Breast epithelium (tissue), 4 donors: ENCODE measurements at regions not wholly inside any gene's neighbourhood (a gene's known extent, or its start where the extent isn't known, plus 50 kb on each side); places are given as distances from the start of the nearest gene placed in this dataset.
"Not testable (repeated sequence)": the region's sequence is repeated elsewhere in the genome, so short reads cannot be mapped to it uniquely, and the experiment has no call there.

Source experiments
- DNase-seq, 2 donors: peaks; one replicate each; pipeline ENCODE4 v3.0.0-alpha.2; 2019; ENCODE audit warnings: low spot score in 2 of 2
- H3K27ac ChIP-seq, 2 donors: fragments of 200-600 bp; sonication (generic) in 1 of 2; one replicate each; pipeline ENCODE4 v1.5.1; 2016 to 2019; ENCODE audit warnings: mild to moderate bottlenecking in 1 of 2
- H3K27me3 ChIP-seq, 2 donors: fragments of 200-600 bp; sonication (generic) in 1 of 2; one replicate each; pipeline versions ENCODE4 v1.5.1 to v1.6.0; 2017 to 2019; ENCODE audit warnings: control low read depth in 1 of 2, mild to moderate bottlenecking in 1 of 2
- H3K36me3 ChIP-seq: fragments of 200-600 bp; one replicate; pipeline ENCODE4 v1.5.1; 2019
- H3K4me1 ChIP-seq, 2 donors: fragments of 200-600 bp; sonication (generic); one replicate each; pipeline ENCODE4 v1.5.1; 2016 to 2019; ENCODE audit warnings: control low read depth in 1 of 2
- H3K4me3 ChIP-seq, 3 donors: fragments of 200-600 bp; sonication (generic); 1 replicate in 2 of 3; 2 replicates in 1 of 3; pipeline ENCODE4 v1.5.1; 2016 to 2019; ENCODE audit warnings: mild to moderate bottlenecking in 3 of 3, moderate library complexity in 2 of 3
- H3K9me3 ChIP-seq, 2 donors: fragments of 200-600 bp; sonication (generic) in 1 of 2; one replicate each; pipeline ENCODE4 v1.5.1; 2016 to 2019; ENCODE audit warnings: control low read depth in 1 of 2
- CTCF ChIP-seq, 3 donors: fragments of 450-650 bp; IDR thresholded peaks; one replicate each; pipeline ENCODE4 v1.5.1; 2016 to 2017; ENCODE audit warnings: antibody characterized with exemption in 3 of 3, mild to moderate bottlenecking in 3 of 3, moderate library complexity in 3 of 3
- POLR2A ChIP-seq: fragments of 450-650 bp; IDR thresholded peaks from one replicate; pipeline ENCODE4 v1.6.1; 2016; ENCODE audit warnings: antibody characterized with exemption, mild to moderate bottlenecking, moderate library complexity
- POLR2AphosphoS5 ChIP-seq, 3 donors: sonication (generic); formaldehyde crosslinking; IDR thresholded peaks; one replicate each; pipeline ENCODE4 v1.6.1; 2017; ENCODE audit warnings: antibody characterized with exemption in 3 of 3
- intact Hi-C: fragments of 100-400 bp; cut with DNase I; formaldehyde crosslinking; loops from one replicate; pipeline ENCODE4 v1.15.1; 2023; ENCODE audit warnings: low total_unique reads

GRCh38 chr22:19605508-19606331 lies 81.5 kb upstream of the CLDN5 start:
- DNase-seq: no peak
- TF ChIP-seq POLR2AphosphoS5 (IDR thresholded peaks at IDR 0.05) (peak in 1 of 3 donors; percentile 26), CTCF (IDR thresholded peaks at IDR 0.05) (no peak)
- no peak overlapping the region for H3K4me3 ChIP-seq
- no peaks in the 10 kb centered on the region for H3K4me1 ChIP-seq
- H3K36me3 ChIP-seq: no peaks in the 10 kb centered on the region
- intact Hi-C loops: no loop called here
- H3K9me3 ChIP-seq: no peaks in the 10 kb centered on the region
- H3K27ac ChIP-seq: peak overlapping the region; percentile 25 to 66
- H3K27me3 ChIP-seq: peaks cover 0 to 5% of the 10 kb centered on the region in 2 donors

- Histone ChIP-seq H3K4me3 (peak overlapping the region in 1 of 3 donors; percentile 43), H3K4me1 (no peaks in the 10 kb centered on the region), H3K27me3 (peaks cover 0 to 5% of the 10 kb centered on the region in 2 donors), H3K9me3 (no peaks in the 10 kb centered on the region), H3K27ac (peak overlapping the region; percentile 50 to 86), H3K36me3 (no peaks in the 10 kb centered on the region)
- TF ChIP-seq POLR2A: no peak
- no peak for TF ChIP-seq POLR2AphosphoS5 (IDR thresholded peaks at IDR 0.05)
- no peak for TF ChIP-seq CTCF (IDR thresholded peaks at IDR 0.05)
- DNase-seq: no peak
- intact Hi-C loops: no loop called here
These were observed 82.4 kb upstream of the CLDN5 start for GRCh38 chr22:19606332-19607191.

GRCh38 chr22:19607192-19608002 lies 83.2 kb upstream of the CLDN5 start:
- Histone ChIP-seq H3K36me3 (no peaks in the 10 kb centered on the region), H3K27ac (peak overlapping the region; percentile 50 to 86), H3K27me3 (peaks cover 0 to 5% of the 10 kb centered on the region in 2 donors), H3K9me3 (no peaks in the 10 kb centered on the region), H3K4me3 (peak overlapping the region in 2 of 3 donors; percentile 13 to 43), H3K4me1 (no peaks in the 10 kb centered on the region)
- TF ChIP-seq POLR2A (no peak), POLR2AphosphoS5 (IDR thresholded peaks at IDR 0.05) (peak; percentile 18 to 87 (median 60))
- intact Hi-C loops: no loop called here
- peak; percentile 77 to 80 for DNase-seq

GRCh38 chr22:19608003-19608690 lies 83.9 kb upstream of the CLDN5 start:
- H3K27ac ChIP-seq: peak overlapping the region; percentile 50 to 86

GRCh38 chr22:19609753-19610152 lies 85.5 kb upstream of the CLDN5 start:
- intact Hi-C loops: loop anchor here (10.0 kb wide), 1 partner anchor 85 kb away; the partner anchor contains the start of gene CLDN5
- H3K9me3 ChIP-seq, H3K27me3 ChIP-seq, H3K36me3 ChIP-seq, H3K4me3 ChIP-seq, DNase-seq, H3K4me1 ChIP-seq, H3K27ac ChIP-seq: not testable (repeated sequence)

More at GRCh38 chr22:19608003-19608690, 83.9 kb upstream of the CLDN5 start:
- Histone ChIP-seq H3K4me1 (no peaks in the 10 kb centered on the region), H3K27me3 (peaks cover 0 to 5% of the 10 kb centered on the region in 2 donors), H3K9me3 (no peaks in the 10 kb centered on the region), H3K36me3 (no peaks in the 10 kb centered on the region), H3K4me3 (peak overlapping the region in 1 of 3 donors; percentile 43)
- intact Hi-C loops: no loop called here
- no peak for DNase-seq
- TF ChIP-seq CTCF (IDR thresholded peaks at IDR 0.05) (no peak), POLR2A (no peak), POLR2AphosphoS5 (IDR thresholded peaks at IDR 0.05) (no peak)
